C4-2B (cell line): ENCODE measurements at regions not wholly inside any gene's neighbourhood (a gene's known extent, or its start where the extent isn't known, plus 50 kb on each side); places are given as distances from the start of the nearest gene placed in this dataset.
"Not testable (repeated sequence)": the region's sequence is repeated elsewhere in the genome, so short reads cannot be mapped to it uniquely, and the experiment has no call there.

Source experiments
- H3K27ac ChIP-seq: fragments of 450-650 bp; 2 replicates; pipeline ENCODE4 v1.5.1; 2017
- ZFX ChIP-seq: fragments of 450-650 bp; IDR thresholded peaks from 2 replicates; pipeline ENCODE4 v1.6.1; 2017
- TF ChIP-seq, protein P1 (sequence below): fragments of 450-650 bp; conservative IDR thresholded peaks from 2 replicates; pipeline ENCODE4 v1.5.1; 2017; ENCODE audit warnings: mild to moderate bottlenecking

DNA sequence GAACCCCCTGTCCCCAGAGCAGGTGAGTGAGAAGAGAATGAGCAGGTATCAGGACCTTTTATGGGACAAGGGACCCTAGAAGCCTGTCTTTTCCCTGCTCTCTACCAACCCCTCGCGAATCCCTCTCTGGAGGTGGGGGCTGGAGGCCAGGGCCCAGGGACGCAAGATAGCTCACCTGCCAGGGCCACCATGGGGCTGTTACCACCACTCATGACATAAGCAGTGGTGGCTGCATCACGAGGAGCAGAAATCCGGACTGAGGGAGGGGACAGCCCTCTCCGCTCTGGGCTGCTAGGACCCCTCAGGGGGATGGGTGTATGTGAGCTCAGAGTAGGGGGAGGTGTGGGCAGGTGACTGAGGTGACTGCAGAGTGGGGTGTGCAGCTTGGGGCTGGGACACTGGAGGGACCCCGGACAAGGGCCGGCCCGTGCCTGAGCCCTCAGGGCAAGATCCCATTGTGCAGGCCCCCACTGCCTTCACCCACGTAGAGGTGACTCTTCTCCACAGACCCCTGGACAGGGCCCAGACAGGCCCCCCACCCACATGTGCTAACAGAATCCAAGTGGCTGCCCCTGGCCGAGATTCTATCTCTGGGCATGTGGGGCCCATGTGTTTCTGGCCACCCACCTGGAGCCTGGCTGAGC is 190.6 kb downstream of the TBC1D2B start:
- no peak overlapping the region for H3K27ac ChIP-seq
- no peak for TF ChIP-seq ZFX
- TF ChIP-seq, protein P1, sequence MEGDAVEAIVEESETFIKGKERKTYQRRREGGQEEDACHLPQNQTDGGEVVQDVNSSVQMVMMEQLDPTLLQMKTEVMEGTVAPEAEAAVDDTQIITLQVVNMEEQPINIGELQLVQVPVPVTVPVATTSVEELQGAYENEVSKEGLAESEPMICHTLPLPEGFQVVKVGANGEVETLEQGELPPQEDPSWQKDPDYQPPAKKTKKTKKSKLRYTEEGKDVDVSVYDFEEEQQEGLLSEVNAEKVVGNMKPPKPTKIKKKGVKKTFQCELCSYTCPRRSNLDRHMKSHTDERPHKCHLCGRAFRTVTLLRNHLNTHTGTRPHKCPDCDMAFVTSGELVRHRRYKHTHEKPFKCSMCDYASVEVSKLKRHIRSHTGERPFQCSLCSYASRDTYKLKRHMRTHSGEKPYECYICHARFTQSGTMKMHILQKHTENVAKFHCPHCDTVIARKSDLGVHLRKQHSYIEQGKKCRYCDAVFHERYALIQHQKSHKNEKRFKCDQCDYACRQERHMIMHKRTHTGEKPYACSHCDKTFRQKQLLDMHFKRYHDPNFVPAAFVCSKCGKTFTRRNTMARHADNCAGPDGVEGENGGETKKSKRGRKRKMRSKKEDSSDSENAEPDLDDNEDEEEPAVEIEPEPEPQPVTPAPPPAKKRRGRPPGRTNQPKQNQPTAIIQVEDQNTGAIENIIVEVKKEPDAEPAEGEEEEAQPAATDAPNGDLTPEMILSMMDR: no peak

DNA sequence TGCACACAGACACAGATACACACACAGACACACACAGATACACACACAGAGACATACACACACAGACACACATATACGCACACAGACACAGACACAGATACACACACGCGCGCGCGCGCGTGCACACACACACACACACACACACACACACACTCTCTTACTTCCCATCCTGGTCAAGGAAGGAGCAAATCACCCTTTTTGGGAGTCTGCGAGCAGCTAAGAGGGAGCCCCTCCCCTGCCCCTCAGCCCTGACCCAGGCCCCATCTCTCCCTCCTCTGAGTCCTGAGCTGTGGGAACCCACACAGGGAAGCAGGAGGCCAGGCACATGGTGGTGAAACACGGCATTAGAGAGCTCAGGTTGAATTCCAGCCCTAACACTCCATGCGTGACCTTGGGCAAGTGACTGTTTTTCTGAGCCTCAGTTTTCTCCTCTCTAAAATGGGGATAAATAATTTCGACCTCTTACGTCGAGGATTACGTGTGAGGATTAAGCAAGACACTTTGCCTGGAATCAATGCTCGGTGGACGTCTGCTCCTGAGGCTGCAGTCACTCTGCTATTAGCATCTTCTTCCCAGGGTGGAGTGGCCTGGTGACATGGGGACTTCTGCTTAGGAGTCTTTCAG is 191.5 kb downstream of the TBC1D2B start:
- H3K27ac ChIP-seq: not testable (repeated sequence)

DNA sequence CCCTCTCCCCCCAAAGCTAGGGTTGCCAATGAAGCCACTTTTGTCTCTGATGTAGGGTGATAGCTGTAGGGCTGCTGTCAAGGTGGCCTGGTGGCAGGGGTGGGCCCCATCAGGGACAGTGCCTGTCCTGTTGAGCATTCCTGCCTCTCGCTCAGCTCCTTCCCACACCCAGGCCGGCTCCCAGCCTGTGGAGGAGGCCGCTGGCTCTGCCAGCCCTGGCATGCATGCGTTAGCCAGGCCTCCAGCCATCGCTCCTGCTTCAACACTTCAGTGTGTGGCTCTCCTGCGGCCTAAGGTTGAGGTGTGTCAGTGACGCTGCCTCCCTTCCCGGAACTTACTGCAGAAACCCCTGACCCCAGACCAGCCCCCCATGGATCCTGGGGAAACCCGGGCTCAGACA is 194.5 kb downstream of the TBC1D2B start:
- not testable (repeated sequence) for H3K27ac ChIP-seq

DNA sequence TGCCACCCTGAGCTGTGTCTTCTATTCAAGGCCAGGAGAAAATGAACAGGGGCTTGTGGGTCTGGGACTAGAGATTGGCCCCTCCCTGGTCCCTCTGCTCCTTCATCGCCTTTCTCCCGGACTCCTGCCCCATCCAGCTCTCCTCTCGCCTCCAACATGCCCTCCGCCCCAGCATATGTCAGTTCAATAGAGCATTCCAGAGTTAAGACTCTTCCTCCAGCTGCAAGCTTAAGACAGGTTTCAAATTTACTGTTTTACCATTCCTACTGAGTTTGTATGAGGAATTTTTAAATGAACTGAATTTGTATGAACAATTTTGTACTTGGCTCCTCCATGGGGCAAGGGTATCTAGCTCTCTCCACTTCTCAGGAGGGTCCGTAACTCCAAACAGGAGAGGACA is 195.6 kb downstream of the TBC1D2B start:
- TF ChIP-seq, protein P1: no peak
- no peak for TF ChIP-seq ZFX
- no peak overlapping the region for H3K27ac ChIP-seq

DNA sequence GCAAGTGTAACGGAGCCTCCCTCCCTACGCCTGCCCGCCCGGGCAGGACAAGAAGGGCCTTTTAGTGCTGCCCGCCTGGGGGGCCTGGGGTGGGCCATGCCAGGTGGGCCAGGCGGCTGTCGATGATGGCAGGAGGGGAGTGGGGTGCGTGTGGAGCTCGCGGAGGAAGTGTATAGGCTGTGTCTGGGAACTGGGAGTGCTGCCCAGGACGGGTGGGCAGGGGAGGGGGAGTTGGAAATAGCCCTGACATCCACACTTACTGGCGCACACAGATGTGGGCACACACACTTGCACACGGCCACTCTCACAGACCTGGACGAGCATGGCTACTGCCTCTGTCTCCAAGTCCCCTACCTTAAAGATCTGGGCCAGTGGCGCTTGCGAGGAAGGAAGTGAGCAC is 196.0 kb downstream of the TBC1D2B start:
- not testable (repeated sequence) for H3K27ac ChIP-seq

DNA sequence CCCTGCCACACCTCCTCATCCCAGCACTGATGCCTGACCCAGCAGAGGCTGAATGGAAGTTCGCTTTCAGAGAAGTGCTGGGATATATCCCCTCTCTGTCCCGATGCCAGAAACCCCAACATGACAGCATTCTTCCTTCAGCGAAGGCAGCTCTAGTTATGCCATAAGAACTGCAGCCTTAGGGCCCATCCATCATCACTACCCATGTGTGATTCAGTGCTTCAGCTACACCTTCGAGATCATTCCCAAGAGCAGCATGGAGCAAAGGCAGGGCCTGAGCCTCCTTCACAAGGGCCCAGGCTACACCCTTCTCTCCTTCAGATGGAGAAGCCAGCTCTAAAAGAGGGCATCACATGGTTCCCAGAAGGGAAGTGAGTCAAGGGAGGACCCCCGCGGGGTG is 198.0 kb downstream of the TBC1D2B start:
- H3K27ac ChIP-seq: not testable (repeated sequence)

DNA sequence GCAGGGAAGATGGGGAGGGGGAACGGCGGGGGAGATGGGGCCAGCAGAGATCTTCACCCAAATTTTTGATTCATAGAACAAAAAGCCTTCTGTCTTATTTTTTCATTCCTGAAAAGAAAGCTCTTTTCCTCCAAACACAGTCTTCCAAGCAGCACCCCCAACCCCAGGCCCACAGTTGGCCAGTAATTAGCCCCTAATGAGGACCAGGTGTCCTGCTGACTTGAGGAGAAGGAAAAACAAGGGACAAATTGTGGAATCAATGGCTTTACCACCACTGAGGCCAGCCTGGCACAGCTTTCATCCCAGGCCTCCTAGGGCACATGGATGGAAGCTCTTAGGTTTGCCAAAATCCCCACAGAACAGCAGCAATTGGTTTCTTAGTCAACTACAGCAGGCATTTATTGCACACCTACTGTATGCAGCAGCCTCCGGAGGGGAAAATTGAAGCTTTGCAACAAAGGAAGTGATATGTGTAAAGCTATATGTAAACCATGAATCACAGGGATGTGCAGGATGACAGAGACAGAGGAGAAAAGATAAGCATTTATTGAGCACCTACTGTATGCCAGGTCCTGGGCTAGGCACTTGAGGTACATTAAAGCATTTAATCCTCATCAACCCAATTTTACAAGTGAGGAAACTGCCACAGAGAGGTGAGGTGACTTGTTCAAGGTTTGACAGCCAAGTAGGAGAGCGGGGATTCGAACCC is 199.5 kb downstream of the TBC1D2B start:
- TF ChIP-seq ZFX: no peak
- TF ChIP-seq, protein P1: no peak
- no peak overlapping the region for H3K27ac ChIP-seq

DNA sequence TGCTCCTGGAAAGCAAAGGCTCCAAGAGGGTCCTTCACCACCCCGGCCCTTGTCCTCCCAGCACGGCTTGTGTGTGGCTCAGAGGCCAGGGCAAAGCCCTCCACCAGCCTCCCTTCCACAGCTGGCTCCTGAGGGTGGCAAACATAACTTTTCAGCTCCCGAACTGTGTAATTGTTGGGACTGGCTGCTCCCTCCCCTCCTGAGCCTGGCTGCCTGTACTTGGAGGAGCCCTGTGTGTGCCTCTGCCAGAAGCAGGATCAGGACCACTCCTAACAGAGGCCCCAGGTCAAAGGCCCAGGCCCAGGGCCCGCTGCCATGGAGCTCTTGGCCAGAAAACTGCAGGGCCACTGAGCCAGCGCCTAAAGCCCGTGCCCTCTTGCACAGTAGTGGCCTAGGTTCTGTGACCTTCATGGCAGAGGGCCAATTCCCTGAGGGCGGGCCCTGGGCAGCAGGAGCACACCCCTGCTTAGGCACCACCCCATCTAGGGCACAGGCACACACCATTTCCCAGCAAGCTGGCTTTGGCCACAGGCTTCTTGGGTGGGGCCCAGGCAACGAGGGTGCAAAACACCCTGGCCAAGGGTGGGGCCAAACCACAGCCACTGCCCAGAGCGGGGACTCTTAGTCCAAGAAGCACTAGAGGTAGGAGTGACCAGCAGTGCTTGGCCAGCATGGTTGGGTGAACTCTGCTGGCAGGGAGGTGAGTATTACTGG is 201.2 kb downstream of the TBC1D2B start:
- not testable (repeated sequence) for H3K27ac ChIP-seq

DNA sequence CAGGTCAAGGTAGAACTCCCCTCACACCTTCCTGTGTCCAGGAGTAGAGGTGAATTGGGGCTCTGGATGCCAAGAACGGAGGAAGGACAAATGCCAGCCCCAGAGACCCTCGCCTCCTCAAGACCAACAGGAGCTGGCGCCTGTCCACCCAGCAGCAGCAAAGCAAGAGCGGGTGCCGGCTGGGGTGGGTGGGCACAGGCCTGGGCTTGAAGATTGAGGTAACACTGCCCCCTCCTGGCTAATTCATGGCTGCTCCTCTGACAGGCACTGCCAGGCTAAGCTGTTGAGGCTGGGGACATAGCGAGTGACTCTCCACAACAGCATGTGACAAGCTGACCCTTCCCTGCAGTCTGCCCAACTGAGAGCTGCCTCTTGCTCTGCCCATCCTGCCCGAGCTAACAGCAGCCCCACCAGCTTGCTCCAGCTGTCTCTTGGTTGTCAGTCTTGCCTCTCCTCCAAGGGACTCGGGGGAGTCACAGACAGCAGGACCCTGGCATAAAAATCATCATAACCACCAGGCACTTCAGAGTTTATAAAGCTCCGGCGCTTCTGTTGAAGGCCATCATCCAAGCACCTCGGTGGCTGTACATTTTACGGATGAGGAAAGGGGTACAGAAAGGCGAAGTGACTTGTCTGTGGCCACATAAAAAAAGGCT is 202.3 kb downstream of the TBC1D2B start:
- TF ChIP-seq, protein P1: peak; percentile 83
- H3K27ac ChIP-seq: not testable (repeated sequence)

DNA sequence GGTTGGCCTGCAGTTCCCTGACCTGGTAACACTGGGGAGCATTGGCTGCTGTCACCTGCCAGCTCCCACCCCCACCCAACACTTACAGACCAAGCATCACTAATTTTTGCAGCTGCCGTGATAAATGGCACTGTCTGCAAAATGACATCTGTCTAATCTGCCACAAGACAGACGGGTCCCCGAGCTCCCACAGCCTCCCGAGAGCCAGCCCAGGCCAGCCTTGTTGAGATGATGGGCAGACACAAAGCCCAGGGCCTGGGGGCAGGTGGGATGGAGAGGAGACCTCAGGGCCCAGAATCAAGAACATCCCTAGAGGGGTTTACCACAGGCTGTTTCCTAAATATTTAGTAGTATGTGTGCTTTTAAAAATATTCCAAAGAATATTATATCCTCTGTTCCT is 203.4 kb downstream of the TBC1D2B start:
- TF ChIP-seq ZFX: no peak
- H3K27ac ChIP-seq: no peak overlapping the region

DNA sequence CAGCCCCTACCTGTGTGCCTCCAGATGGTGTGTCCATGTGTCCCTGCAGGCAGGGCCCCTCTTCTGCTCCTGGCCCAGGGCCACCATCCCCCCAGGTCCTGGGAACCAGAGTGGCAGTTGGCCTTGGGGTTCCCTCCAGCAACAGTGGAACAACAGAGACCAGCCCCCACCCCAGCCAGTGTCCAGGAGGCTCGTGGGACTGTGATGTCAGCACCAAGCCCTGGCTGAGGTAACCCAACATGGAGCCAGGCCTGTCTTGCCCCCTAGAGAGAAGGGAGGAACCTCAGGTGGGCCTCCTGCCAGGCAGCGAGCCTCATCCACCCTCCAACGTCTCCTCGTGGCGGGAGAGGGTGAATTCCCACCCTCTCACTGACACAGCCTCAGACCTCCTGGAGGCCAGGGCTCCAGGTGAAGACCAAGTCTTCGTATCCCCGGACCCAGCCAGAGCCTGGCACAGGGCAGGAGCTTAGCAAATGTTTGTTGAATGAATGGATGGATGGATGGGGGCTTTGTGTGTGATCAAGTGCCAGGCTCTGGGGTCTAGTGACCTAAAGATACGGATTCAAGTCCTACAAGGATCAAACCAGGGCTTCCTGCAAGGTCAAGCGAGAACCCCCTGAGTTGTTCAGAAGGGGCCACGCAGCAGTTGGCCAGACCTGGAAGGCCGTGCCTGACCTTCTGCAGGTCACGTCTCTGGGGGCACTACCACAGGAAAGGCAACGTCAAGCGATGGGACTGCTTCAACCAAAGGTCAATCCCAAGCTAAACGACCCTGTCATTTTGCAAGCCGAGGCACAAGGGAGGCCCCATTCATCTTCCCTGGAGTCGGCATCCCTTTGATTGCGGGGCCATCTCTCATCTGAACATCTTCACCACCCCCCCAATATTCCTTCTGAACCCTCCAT is 204.7 kb downstream of the TBC1D2B start:
- H3K27ac ChIP-seq: not testable (repeated sequence)
